Stimulated activated naive CD8-positive, alpha-beta T cell treated with anti-CD3 and anti-CD28 coated beads, Interleukin-15, amount 100 ng/mL, for 72 hours (primary cell): ENCODE measurements at regions not wholly inside any gene's neighbourhood (a gene's known extent, or its start where the extent isn't known, plus 50 kb on each side); places are given as distances from the start of the nearest gene placed in this dataset.
"Not testable (repeated sequence)": the region's sequence is repeated elsewhere in the genome, so short reads cannot be mapped to it uniquely, and the experiment has no call there.

ENCODE experiments used
- ATAC-seq: fragments of 150-1000 bp; cut with Tn5 transposase; 2 replicates; pipeline ENCODE4 v1.10.0; 2021; ENCODE audit warnings: mild to moderate bottlenecking, moderate library complexity
- DNase-seq, 2 donors: peaks; one replicate each; pipeline ENCODE4 v3.0.0; 2021 to 2022
- H3K27ac Mint-ChIP-seq, 2 donors: one replicate each; pipeline ENCODE4 v1.8.0; 2022; ENCODE audit warnings: mild to moderate bottlenecking in 2 of 2, mixed read lengths in 2 of 2, moderate library complexity in 2 of 2
- H3K27me3 Mint-ChIP-seq: one replicate; pipeline ENCODE4 v1.8.0; 2022; ENCODE audit warnings: mixed read lengths
- H3K4me1 Mint-ChIP-seq: one replicate; pipeline ENCODE4 v1.8.0; 2022; ENCODE audit warnings: mild to moderate bottlenecking, mixed read lengths
- H3K4me3 Mint-ChIP-seq, 2 donors: one replicate each; pipeline ENCODE4 v1.8.0; 2022; ENCODE audit warnings: mild to moderate bottlenecking in 2 of 2, mixed read lengths in 2 of 2, moderate library complexity in 1 of 2
- H3K9me3 Mint-ChIP-seq, 2 donors: one replicate each; pipeline ENCODE4 v1.8.0; 2022; ENCODE audit warnings: mixed read lengths in 2 of 2

DNA sequence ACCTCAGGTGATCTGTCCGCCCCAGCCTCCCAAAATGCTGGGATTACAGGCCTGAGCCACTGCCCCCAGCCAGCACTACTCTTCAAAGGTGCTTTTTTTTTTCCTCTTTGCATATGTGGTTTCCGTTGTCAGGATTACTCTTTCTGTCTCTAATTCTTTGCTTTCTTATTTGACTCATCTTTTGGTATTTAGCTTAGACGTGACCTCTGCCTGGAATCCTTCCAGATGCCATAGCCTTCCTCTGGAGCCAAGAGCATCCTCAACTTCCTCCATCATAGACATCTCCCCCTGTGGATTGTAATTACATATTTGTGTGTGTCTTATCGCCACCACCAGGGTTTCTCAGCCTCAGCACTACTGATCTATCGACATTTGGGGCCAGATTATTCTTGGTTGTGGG is 84.4 kb upstream of the XYLT1 start:
- Mint-ChIP-seq H3K27me3 (peaks cover 8% of the 10 kb centered on the region), H3K4me1 (peaks cover 5% of the 10 kb centered on the region), H3K9me3 (no peaks in the 10 kb centered on the region), H3K4me3 (no peak overlapping the region), H3K27ac (no peak overlapping the region)
- DNase-seq (no peak), ATAC-seq (no peak)

DNA sequence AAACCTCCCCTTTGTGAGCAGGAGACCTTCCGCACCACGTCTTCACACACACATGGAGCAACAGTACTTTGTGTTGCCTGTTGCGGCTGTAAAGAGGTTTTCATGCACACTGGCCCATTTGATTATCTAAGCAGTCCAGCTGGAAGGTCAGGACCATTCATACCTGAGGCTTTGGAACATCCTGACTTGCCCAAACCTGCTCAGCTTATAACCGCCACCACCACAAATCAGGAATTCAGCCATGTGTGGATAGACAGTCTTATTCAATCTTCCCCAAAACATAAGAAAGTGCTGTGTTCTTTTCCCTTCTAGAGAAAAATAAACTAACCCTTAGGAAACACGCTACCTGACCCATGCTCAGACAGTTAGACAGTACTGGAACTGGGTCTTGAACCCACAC is 81.6 kb upstream of the XYLT1 start:
- no peak for DNase-seq
- ATAC-seq = no peak
- Mint-ChIP-seq H3K9me3 (no peaks in the 10 kb centered on the region), H3K4me1 (peaks cover 5% of the 10 kb centered on the region), H3K27me3 (no peaks in the 10 kb centered on the region), H3K4me3 (no peak overlapping the region), H3K27ac (no peak overlapping the region)

DNA sequence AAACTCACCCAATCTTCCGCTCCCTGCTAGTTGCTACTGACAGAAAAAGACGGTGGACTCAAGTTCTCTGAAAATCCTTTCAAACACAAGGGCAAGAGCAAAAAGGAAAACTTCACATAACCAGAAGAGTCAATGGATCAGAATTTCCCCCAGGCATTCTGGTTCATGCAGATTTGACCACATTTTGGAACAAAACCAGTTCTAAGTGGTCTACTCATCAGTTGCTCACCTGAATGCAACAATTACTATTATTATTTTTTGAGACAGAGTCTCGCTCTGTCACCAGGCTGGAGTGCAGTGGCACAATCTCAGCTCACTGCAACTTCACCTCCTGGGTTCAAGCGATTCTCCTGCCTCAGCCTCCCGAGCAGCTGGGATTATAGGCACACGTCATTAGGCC is 80.9 kb upstream of the XYLT1 start:
- not testable (repeated sequence) for H3K4me1 Mint-ChIP-seq, H3K9me3 Mint-ChIP-seq, H3K4me3 Mint-ChIP-seq, ATAC-seq, DNase-seq, H3K27ac Mint-ChIP-seq, H3K27me3 Mint-ChIP-seq

DNA sequence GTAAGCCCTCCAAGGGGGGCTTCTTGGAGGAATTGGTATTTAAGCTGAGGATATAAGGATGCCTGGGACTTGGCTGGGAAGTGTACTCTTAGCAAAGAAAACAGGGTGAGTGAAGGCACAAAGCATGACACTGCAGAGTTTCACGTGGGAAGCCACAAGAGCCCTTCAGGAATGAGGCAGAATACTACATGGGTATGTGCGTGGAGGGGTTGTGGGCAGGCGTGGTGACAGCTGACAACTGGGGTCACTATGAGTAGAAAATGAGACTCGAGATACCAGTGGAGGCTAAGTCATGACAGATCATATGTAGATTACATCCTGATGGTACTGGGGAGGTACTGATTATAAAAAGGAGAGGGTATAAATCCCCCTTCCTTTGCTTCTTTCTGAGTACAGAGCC is 78.1 kb upstream of the XYLT1 start:
- peaks cover 0 to 7% of the 10 kb centered on the region in 2 donors for H3K9me3 Mint-ChIP-seq
- H3K4me1 Mint-ChIP-seq = no peaks in the 10 kb centered on the region
- DNase-seq = no peak
- H3K27ac Mint-ChIP-seq = no peak overlapping the region
- no peaks in the 10 kb centered on the region for H3K27me3 Mint-ChIP-seq
- no peak for ATAC-seq
- no peak overlapping the region for H3K4me3 Mint-ChIP-seq

DNA sequence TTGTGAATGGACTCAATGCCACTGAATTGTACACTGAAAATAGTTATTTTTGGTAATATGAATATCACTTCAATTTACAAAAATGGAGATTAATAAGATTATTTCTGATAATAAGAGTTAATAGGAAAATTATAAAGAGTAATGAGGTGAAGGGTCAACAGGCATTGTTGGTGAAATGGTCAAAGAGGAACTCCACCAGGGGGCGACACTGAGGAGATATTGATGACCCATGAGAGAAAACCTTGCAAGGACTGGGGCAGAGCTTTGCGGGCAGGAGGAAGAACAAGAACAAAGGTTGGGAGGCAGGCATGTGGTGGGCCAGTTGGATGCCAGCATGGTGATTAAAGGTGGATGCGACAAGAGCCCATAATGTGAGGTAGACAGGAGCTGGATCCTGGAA is 74.0 kb upstream of the XYLT1 start:
- Mint-ChIP-seq H3K4me1 (no peaks in the 10 kb centered on the region), H3K27ac (no peak overlapping the region), H3K4me3 (no peak overlapping the region), H3K27me3 (no peaks in the 10 kb centered on the region), H3K9me3 (peaks cover 0 to 7% of the 10 kb centered on the region in 2 donors)
- no peak for DNase-seq
- no peak for ATAC-seq

DNA sequence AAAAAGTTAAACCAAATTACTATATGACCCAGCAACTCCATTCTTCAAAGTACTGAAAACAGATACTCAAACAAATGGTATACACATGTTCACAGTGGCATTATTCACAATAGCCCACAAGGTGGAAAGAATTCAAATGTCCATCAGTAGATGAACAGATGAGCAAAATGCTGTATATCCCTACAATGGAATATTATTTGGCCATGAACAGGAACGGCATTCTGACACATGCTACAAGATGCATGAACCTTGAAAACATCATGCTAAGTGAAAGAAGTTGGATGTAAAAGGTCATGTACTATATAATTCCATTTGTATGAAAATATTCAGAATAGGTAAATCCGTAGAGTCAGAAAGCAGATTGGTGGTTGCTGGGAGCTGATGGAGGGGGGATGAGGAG is 73.5 kb upstream of the XYLT1 start:
- DNase-seq = no peak
- Mint-ChIP-seq H3K27ac (no peak overlapping the region), H3K27me3 (no peaks in the 10 kb centered on the region), H3K4me3 (no peak overlapping the region), H3K4me1 (no peaks in the 10 kb centered on the region), H3K9me3 (peaks cover 0 to 7% of the 10 kb centered on the region in 2 donors)
- no peak for ATAC-seq

DNA sequence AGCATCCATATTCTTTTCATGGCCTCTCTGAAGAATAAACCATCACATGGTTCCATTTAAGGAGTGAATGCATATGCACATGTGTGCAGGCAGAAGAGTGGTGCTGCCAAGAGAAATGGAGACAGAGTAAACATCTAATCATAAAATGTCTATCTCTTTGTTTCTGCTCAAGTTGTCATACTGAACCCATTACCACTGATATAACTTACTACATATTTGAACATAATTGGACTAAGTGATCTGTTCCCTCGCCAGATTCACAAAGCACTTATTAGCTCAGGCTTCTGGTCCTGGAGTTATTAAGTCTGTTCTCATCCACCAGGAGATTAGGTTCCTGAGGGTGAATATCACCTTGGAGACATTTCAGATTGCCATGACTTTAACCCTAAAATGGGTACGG is 72.3 kb upstream of the XYLT1 start:
- Mint-ChIP-seq H3K4me3 (no peak overlapping the region), H3K27me3 (peaks cover 2% of the 10 kb centered on the region), H3K27ac (no peak overlapping the region), H3K9me3 (peaks cover 0 to 7% of the 10 kb centered on the region in 2 donors), H3K4me1 (no peaks in the 10 kb centered on the region)
- DNase-seq (no peak), ATAC-seq (no peak)

DNA sequence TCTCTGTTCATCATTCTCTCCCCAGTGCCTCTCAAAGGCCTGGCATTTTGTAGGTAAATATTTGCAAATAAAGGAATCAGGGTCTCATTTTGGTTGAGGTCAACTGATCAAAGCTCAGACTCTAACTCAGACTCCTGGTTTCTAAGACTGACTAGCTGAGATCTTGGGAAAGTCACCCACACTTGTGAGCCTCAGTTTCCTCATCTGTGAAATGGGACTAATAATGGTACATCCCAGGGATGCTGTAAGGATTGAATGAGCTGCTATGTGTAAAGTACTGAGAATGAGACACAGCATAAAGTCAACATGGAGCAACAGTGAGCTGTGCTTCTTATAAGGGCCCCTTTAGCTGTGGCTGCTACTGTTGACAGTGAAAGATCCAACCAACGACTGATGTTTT is 70.6 kb upstream of the XYLT1 start:
- Mint-ChIP-seq H3K27me3 (peaks cover 9% of the 10 kb centered on the region), H3K27ac (no peak overlapping the region), H3K9me3 (peaks cover 0 to 4% of the 10 kb centered on the region in 2 donors), H3K4me3 (no peak overlapping the region), H3K4me1 (no peaks in the 10 kb centered on the region)
- DNase-seq (no peak), ATAC-seq (no peak)

DNA sequence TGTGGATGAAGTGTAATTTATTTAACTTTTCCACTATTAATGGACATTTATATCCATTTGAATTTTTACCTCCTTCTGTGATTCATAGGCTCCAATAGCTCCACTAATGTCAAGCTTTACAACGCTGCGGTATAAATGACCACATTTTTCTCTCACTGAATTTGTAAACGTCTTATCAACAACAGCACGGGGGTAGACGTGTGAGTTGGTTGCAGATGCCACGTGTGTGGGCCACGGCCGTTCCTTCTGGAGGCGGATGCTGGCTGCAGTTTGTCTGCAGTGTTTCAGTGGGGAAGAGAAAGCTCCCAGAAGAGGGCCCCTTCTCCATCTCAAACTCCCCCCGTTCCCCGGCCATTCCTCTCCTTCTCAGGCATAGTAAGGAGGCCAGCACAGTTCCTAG is 68.2 kb upstream of the XYLT1 start:
- Mint-ChIP-seq H3K4me1 (no peaks in the 10 kb centered on the region), H3K27ac (no peak overlapping the region), H3K27me3 (peaks cover 19% of the 10 kb centered on the region), H3K9me3 (no peaks in the 10 kb centered on the region), H3K4me3 (no peak overlapping the region)
- DNase-seq = no peak
- no peak for ATAC-seq

DNA sequence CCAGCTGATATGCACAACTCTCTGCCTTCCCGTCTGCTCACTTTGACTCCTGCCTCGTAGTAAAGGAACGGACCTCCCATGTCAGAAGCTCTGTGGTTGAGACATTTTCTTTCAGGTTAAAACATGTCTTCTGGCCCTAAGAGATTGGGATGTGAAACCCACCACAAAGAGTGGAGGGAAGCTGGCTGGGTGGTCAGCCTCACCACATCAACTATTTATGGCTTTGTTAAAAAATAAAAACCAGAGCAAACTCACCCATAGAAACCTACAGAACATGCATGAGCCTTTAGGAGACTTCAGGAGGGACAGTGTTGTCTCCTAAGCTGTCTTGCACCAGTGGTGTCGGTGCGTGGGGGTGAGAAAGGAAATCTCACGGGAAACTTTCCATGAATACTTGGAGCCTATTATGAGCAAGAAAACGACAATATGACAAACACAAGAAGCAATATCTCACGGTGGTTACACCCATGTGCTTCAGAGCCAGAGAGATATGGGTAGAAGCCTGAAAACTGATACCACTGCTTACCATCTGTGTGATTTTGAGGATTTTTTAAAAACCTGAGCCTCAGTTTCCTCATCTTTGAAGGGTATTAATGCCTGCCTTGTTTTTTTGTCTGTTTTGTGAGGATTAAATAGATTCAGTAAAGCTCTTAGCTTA is 61.7 kb upstream of the XYLT1 start:
- H3K27me3 Mint-ChIP-seq = peaks cover 11% of the 10 kb centered on the region
- ATAC-seq = no peak
- H3K4me1 Mint-ChIP-seq = peaks cover 23% of the 10 kb centered on the region
- no peak overlapping the region for H3K27ac Mint-ChIP-seq
- no peaks in the 10 kb centered on the region for H3K9me3 Mint-ChIP-seq
- H3K4me3 Mint-ChIP-seq = no peak overlapping the region
- DNase-seq = no peak

DNA sequence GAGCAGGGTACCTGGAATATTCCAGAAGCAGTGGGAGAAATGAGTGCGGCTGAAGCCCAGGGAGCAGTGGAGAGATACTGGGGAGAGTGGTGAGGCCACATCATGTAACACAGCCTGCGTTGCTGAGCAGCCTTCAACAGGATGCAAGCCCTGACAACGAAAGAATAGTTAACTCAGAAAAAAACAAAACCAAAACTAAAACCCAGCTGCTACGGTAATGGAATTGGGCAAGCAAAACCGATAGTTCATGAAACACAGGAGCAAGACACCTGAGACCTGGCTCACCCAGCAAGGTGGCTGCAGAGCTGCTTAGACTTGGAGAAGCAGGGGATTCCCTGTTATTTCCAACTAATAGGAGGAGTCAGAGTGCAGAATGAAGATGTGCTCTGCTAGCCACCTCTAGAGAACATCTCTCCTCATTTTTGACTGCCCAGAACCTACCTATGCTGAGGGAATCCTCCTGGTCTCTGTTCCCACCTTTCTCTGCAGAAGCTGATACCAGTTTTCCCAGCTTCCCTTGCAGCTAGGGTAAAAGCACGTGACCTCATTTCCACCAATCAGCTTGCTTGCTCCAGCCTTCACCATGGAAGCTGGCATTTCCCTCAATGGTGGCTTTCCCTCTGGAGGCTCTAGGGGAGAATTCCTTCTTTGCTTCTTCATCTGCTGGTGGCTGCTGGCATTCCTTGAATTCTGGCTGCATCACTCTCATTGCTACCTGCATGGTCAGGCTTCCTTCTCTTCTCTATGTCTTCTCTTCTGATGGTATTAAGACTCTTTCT is 59.4 kb upstream of the XYLT1 start:
- ATAC-seq (peak; percentile 94), DNase-seq (peak; percentile 10 to 39)
- Mint-ChIP-seq H3K4me1 (peaks cover 23% of the 10 kb centered on the region), H3K27ac (peak overlapping the region; percentile 72 to 74), H3K4me3 (peak overlapping the region; percentile 83 to 84), H3K9me3 (no peaks in the 10 kb centered on the region), H3K27me3 (no peaks in the 10 kb centered on the region)

DNA sequence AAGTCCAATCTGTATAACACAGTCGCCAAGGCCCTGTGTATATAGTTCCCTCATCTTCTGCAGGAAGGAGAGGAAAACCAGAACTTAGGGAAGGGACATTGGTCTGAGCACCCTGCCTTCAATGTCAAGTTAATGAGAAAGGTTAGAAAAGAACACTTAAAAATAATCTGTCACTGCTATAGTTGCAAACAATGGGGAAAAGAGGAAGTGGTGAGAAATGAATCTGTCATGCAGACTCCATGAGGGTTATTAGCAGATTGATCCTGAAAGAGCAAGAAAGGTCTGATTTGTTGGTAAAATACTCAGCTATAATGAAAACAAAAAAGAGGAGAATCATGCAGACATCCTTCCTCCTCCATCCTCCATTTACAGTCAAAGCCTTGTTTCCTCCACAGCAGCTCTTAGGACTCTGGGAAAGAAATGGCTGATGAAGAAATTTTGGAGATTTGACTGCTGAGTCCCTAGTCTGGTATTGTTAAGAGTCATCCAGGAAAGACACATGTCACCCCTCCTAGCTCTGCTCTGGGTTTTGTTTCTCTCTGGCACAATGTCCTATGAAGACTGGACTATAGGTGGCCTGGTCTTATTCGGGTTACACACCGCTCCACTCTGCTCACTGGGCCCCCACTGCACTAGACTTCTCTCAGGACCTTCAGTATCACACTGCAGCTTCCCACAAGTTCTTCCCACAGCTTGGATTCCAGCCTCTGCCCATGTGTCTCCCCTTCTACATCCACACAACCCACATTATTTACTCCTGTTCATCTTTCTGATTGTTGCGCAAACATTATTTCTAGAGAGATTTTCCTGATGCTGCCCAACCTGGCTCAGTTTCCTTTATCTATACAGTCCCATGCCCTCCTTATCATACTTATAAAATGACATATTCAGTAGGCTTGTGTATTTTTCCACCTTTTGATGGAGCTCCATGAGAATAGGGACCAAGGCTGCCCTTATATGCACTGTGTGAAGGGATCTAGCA is 56.5 kb upstream of the XYLT1 start:
- ATAC-seq (no peak), DNase-seq (no peak)
- H3K27me3 Mint-ChIP-seq = no peaks in the 10 kb centered on the region
- no peaks in the 10 kb centered on the region for H3K9me3 Mint-ChIP-seq
- H3K4me3 Mint-ChIP-seq = no peak overlapping the region
- H3K4me1 Mint-ChIP-seq = peaks cover 18% of the 10 kb centered on the region
- H3K27ac Mint-ChIP-seq = peak overlapping the region; percentile 4 to 14

DNA sequence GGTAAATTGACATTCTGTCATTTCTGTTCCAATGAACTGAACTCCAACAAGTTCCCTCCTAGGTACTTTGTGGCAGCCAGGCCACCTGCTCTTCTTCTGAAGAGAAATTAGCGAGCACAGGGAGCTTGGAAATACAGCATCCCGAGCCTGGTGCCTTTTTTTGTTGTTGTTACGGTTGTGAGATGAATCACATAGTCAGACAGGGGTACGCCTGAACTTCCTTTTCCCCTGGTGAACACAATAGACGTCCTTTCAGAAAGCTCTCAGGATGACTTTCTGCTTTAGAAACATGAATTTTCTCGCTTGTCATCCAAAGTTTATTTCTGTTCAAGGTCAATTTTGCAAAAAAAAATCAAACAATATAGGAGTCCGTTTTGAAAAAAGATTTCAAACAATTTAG is 53.9 kb upstream of the XYLT1 start:
- ATAC-seq (no peak), DNase-seq (no peak)
- peaks cover 4% of the 10 kb centered on the region for H3K4me1 Mint-ChIP-seq
- peaks cover 8% of the 10 kb centered on the region for H3K27me3 Mint-ChIP-seq
- no peak overlapping the region for H3K27ac Mint-ChIP-seq
- H3K4me3 Mint-ChIP-seq = no peak overlapping the region
- H3K9me3 Mint-ChIP-seq = no peaks in the 10 kb centered on the region

DNA sequence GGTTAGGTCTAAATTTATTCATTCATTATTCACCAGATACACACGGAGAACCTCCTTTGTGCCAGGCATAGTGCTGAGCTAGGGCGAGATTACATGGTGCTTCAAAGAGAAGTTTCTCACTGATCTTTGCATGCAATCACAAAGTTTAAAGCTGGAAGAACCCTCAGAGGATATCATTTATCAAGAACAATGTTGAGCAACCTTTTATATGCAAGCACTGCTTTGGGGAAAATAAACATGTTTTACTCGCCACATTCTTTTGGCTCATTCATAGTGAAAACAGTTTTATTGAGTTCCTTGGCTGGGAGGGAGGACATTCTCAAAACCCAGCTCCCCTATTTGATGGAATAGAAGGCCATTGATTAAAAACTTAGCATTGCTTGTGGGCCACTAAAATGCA is 49.8 kb upstream of the XYLT1 start:
- peaks cover 14% of the 10 kb centered on the region for H3K27me3 Mint-ChIP-seq
- H3K4me1 Mint-ChIP-seq = no peaks in the 10 kb centered on the region
- DNase-seq (no peak), ATAC-seq (no peak)
- no peak overlapping the region for H3K27ac Mint-ChIP-seq
- H3K4me3 Mint-ChIP-seq = no peak overlapping the region
- no peaks in the 10 kb centered on the region for H3K9me3 Mint-ChIP-seq
